ENCODE measurements at regions not wholly inside any gene's neighbourhood (a gene's known extent, or its start where the extent isn't known, plus 50 kb on each side); places are given as distances from the start of the nearest gene placed in this dataset.

GRCh38 chr21:15298306-15298705 is 233.5 kb upstream of the NRIP1 start:
- TF ChIP-seq CTCF (IDR thresholded peaks at IDR 0.05) (no peak), POLR2A (IDR thresholded peaks at IDR 0.05) (no peak)

All from heart left ventricle (tissue), 13 donors.